Panc1 (cell line): ENCODE measurements at regions not wholly inside any gene's neighbourhood (a gene's known extent, or its start where the extent isn't known, plus 50 kb on each side); places are given as distances from the start of the nearest gene placed in this dataset.

Experiments
- ATAC-seq: fragments of 200-7000 bp; cut with Tn5 transposase; 2 replicates; pipeline ENCODE4 v1.9.1; 2020; ENCODE audit warnings: mild to moderate bottlenecking, moderate library complexity
- BruUV-seq: library from RNA; stranded (reverse); fragments of 400-500 nt; replicated peaks from 2 replicates; lab custom pipeline; 2021; lab: Mats Ljungman, UMichigan
- CTCF ChIA-PET: fragments of 300-600 bp; sonication (Branson Sonifier 250); formaldehyde crosslinking; loops from one replicate; lab custom pipeline; 2022; ENCODE audit warnings: antibody characterized with exemption; lab: Charles Lee
- POLR2A ChIA-PET: fragments of 300-600 bp; sonication (Branson Sonifier 250); formaldehyde crosslinking; loops from one replicate; lab custom pipeline; 2022; ENCODE audit warnings: antibody characterized with exemption; lab: Charles Lee
- DNase-seq: peaks from one replicate; pipeline ENCODE4 v3.0.0-alpha.2; 2010; ENCODE audit warnings: low read depth, low spot score
- H3K27ac ChIP-seq: 2 replicates; pipeline ENCODE4 v1.5.1; 2011; ENCODE audit warnings: mild to moderate bottlenecking, low read length, inconsistent platforms
- H3K27me3 ChIP-seq: fragments of 200-500 bp; sonication (Bioruptor generic); 2 replicates; pipeline ENCODE4 v1.6.0; 2014; ENCODE audit warnings: low read length, inconsistent platforms; ENCODE audit not compliant: control insufficient read depth, insufficient read depth
- H3K36me3 ChIP-seq: fragments of 200-500 bp; sonication (Bioruptor generic); 2 replicates; pipeline ENCODE4 v1.5.1; 2014; ENCODE audit warnings: inconsistent platforms, mild to moderate bottlenecking, low read length, moderate library complexity; ENCODE audit not compliant: control insufficient read depth, insufficient read depth
- H3K4me1 ChIP-seq: 2 replicates; pipeline ENCODE4 v1.5.1; 2011; ENCODE audit warnings: inconsistent platforms, mild to moderate bottlenecking, low read length, moderate library complexity; ENCODE audit not compliant: control insufficient read depth, insufficient read depth
- H3K4me3 ChIP-seq, 2 experiments: 2 replicates each; pipeline ENCODE4 v1.5.1; 2011 to 2012; ENCODE audit warnings: low read depth in 2 of 2, low read length in 2 of 2, mild to moderate bottlenecking in 2 of 2, inconsistent platforms in 1 of 2, moderate library complexity in 1 of 2
- H3K9me3 ChIP-seq: fragments of 200-500 bp; sonication (Bioruptor generic); 2 replicates; pipeline ENCODE4 v1.5.1; 2014; ENCODE audit warnings: low read depth, mild to moderate bottlenecking, inconsistent platforms, low read length, moderate library complexity; ENCODE audit not compliant: control insufficient read depth, insufficient read depth
- CTCF ChIP-seq: fragments of 450-650 bp; IDR thresholded peaks from 2 replicates; pipeline ENCODE4 v1.5.1; 2017; ENCODE audit warnings: mild to moderate bottlenecking
- POLR2AphosphoS5 ChIP-seq: IDR thresholded peaks from 2 replicates; pipeline ENCODE4 v1.6.1; 2012; ENCODE audit warnings: mild to moderate bottlenecking, low read depth, low read length, moderate library complexity
- REST ChIP-seq, 2 experiments: IDR thresholded peaks; 2 replicates each; pipeline ENCODE4 v1.6.1; 2011 to 2012; ENCODE audit warnings: low read depth in 2 of 2, control low read depth in 1 of 2, low read length in 1 of 2, mild to moderate bottlenecking in 1 of 2, moderate library complexity in 1 of 2; ENCODE audit not compliant: insufficient read depth in 1 of 2
- SIN3A ChIP-seq: IDR thresholded peaks from 2 replicates; pipeline ENCODE4 v1.6.1; 2012; ENCODE audit warnings: low read depth, mild to moderate bottlenecking, low read length, moderate library complexity, borderline replicate concordance; ENCODE audit not compliant: insufficient read depth
- TCF7L2 ChIP-seq: IDR thresholded peaks from 2 replicates; pipeline ENCODE4 v1.6.1; 2011; ENCODE audit warnings: mild to moderate bottlenecking, low read depth, low read length, inconsistent platforms
- in situ Hi-C: cut with HindIII; loops from 2 replicates; pipeline ENCODE4 v1.10.0; 2016; ENCODE audit warnings: low sequenced_read_pairs, low pct_unique_long_range_greater_than_20kb
- intact Hi-C: fragments of 100-400 bp; cut with micrococcal nuclease; formaldehyde crosslinking; loops from one replicate; pipeline ENCODE4 v1.10.0; 2022; ENCODE audit not compliant: unreplicated experiment

- no peak for TF ChIP-seq REST (IDR thresholded peaks at IDR 0.05; ENCODE audit: insufficient read depth in 1 of 2, low read depth in 2 of 2, low read length in 1 of 2)
- no peak for TF ChIP-seq TCF7L2
- TF ChIP-seq POLR2AphosphoS5: no peak
- no peak for TF ChIP-seq CTCF
- no peak for TF ChIP-seq SIN3A
- in situ Hi-C loops: no loop called here
- ATAC-seq (no peak), DNase-seq (no peak)
- intact Hi-C loops: no loop called here
- no peaks in the 10 kb centered on the region for H3K4me1 ChIP-seq
- ChIA-PET CTCF (no interaction called here), POLR2A (no interaction called here)
- no peaks in the 10 kb centered on the region for H3K27me3 ChIP-seq
- no peaks in the 10 kb centered on the region for H3K9me3 ChIP-seq
- H3K36me3 ChIP-seq: no peaks in the 10 kb centered on the region
- H3K4me3 ChIP-seq: no peak overlapping the region
- BruUV-seq: no TSS peak
- H3K27ac ChIP-seq: no peak overlapping the region
These were observed 311.8 kb downstream of the RPAP3 start for GRCh38 chr12:47394070-47394469.

GRCh38 chr12:47393403-47393790 lies 312.4 kb downstream of the RPAP3 start:
- H3K27me3 ChIP-seq: no peaks in the 10 kb centered on the region
- ATAC-seq (no peak), DNase-seq (no peak)
- ChIA-PET POLR2A (no interaction called here), CTCF (no interaction called here)
- no peaks in the 10 kb centered on the region for H3K9me3 ChIP-seq
- H3K4me1 ChIP-seq: no peaks in the 10 kb centered on the region
- no TSS peak for BruUV-seq
- in situ Hi-C loops: no loop called here
- H3K27ac ChIP-seq: no peak overlapping the region
- no peaks in the 10 kb centered on the region for H3K36me3 ChIP-seq
- no peak overlapping the region for H3K4me3 ChIP-seq
- no peak for TF ChIP-seq SIN3A
- no peak for TF ChIP-seq POLR2AphosphoS5
- TF ChIP-seq REST (IDR thresholded peaks at IDR 0.05; ENCODE audit: insufficient read depth in 1 of 2, low read depth in 2 of 2, low read length in 1 of 2): no peak
- TF ChIP-seq TCF7L2: no peak
- no peak for TF ChIP-seq CTCF
- intact Hi-C loops: no loop called here
